CD4-positive, alpha-beta T cell treated with Interleukin-4 for 4 hours (primary cell): ENCODE measurements at regions not wholly inside any gene's neighbourhood (a gene's known extent, or its start where the extent isn't known, plus 50 kb on each side); places are given as distances from the start of the nearest gene placed in this dataset.

Experiments
- DNase-seq: peaks from one replicate; pipeline ENCODE4 v3.0.0-alpha.2; 2020

GRCh38 chr1:221897321-221897721 is 155.4 kb upstream of the DUSP10 start:
- no peak for DNase-seq

DNA sequence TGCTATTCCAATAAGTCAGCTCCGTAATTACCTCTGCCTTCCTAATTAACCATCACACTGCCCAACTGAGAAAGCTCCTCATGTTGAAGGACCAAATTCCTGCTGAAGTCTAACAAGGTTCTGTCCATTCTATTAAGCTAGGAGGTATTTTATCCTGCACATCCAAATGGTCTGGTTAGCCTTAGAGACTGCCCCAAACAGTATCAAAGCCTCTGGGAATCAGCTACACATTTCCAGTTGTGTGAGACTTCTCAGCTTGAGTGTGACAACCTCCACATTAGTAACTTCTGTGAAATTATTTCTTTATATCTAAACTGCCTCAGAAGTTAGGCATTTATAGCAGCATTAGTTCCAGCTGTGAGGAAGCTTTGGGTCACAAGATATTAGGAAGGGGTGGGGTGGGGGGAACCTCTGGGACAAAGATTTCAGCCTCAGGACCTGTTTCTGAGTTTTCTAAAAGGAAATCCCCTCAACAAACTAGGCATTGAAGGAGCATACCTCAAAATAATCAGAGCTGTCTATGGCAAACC is 150.5 kb upstream of the DUSP10 start:
- no peak for DNase-seq

DNA sequence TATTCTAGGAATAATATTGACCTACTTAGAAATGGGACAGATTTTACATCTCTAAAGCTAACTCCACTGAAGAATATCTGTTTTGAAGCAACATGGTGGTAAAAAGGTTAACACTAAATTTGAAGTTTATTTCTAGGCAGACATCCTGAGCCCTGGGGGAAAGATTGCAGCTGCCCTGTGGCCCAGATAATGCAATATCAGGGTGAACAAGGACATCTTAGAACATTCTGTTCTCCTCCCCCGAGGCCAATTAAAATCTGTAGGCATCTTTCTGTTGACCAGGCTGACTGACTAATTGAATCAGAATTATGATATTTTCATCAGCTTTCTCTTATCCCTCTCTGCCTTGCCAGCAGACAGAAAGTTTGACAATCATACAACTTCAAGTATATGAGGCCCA is 149.8 kb upstream of the DUSP10 start:
- no peak for DNase-seq

DNA sequence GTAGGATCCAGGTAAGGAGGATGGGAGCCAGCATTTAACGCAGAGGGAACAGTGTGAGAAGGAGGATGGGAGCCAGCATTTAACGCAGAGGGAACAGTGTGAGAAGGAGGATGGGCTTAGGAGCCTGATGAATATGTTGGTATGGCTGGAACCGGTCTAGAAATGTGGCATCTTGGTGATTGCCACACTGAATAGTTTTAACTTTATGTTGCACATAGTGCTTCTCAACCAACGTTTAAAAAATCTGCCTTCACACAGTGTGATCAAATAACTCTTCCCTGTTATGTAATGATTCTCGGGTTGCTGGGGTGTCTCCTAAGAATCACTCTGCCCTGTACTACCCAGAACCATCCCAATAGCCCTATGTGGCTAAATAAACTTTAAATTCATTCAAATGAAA is 146.9 kb upstream of the DUSP10 start:
- no peak for DNase-seq

DNA sequence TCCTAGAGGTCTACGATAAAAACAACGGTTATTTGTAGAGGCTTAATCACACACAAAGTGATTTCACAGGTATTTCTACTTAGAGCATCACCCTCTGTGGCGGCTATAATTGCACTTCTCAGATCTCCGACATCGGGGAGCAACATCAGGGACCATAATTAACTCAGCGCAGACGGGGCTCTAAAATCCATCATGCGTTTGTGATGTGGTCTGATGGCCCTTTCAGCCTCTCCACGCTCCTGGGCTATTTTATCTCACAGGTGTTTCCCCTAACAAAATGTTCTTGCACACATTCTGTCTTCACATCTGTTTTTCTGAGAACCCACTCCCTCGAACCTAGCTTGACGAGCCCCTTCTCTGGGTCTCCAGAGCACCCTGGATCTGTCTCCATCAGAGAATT is 146.3 kb upstream of the DUSP10 start:
- DNase-seq, result no peak

DNA sequence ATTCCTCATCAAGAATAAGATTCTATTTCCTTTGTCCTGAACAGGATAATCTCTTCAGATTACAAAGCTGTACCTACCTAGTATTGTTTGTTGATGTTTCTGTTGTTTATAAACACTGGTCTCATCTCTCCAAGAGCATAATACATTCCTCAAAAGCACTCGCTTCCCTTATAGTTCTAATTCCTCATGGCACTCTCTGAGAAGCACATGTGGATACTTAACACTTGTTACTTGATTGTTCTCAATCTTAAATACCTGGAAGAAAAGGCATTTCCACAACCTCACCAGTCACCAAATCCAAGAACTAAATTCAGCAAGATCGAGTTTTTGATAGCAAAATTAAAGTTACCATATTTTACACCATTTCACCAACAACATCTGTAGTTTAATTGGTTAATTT is 145.9 kb upstream of the DUSP10 start:
- no peak for DNase-seq

- DNase-seq, result no peak
Observed at GRCh38 chr1:221887415-221887746, 145.5 kb upstream of the DUSP10 start.

- no peak for DNase-seq
Observed at GRCh38 chr1:221886743-221887414, 145.0 kb upstream of the DUSP10 start.

- no peak for DNase-seq
Observed at GRCh38 chr1:221886311-221886710, 144.4 kb upstream of the DUSP10 start.

DNA sequence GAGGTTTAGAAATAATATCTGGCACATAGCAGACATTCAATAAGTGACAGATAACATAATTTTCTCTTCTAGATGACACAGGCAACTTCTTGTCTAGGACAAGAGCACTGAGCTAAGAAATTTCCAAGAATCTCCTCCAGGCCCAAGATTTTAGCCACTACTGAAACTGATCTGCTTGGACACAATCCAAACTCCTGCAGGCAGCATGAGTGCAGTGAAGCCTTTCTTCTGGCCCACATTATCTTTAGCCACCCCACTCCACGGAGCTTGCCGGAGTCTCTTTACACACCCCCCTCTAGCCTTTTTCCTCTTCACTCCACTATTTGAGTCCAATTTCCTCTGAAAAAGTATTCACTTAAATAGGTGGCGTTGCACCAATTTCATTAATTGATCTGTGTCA is 142.9 kb upstream of the DUSP10 start:
- no peak for DNase-seq

GRCh38 chr1:221881805-221882581 is 140.1 kb upstream of the DUSP10 start:
- DNase-seq, result no peak

DNA sequence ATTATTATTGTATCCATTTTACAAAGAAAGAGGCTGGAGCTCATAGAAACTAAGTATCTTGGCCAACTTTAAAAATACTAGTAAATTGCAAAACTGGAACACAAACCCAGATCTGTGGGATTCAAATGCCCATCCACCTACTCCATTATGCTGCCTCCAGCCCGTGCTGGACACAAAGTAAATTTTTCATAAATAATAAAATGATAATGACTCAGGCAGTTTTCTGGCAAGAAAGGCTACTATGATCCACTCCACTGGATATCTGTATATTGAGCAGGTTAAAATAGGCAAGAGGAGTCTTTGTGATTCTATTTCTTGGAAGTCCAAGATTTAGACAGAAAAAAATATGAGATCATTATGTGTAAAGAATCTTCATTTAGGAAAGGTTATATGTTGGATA is 138.3 kb upstream of the DUSP10 start:
- no peak for DNase-seq

GRCh38 chr1:221878134-221878533 is 136.2 kb upstream of the DUSP10 start:
- DNase-seq, result no peak

DNA sequence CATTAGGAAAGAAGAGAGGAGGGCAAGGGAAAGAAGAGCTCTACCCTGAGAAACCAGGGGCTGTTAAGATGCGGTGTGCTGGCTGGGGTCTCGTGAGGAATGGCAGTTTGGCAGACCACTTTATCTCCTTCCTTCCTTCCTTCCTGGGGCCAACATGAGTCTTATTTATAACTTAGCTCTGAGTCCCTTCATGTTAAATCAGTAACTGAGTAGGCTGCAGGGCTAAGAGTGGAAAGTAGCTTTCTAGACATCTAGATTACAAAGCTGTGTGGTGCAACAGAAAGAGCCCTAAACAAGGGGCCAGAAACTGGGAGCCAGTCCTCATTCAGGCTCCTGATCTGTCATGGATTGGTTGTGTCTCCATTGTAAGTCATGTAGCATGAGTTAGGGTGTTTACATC is 135.4 kb upstream of the DUSP10 start:
- no peak for DNase-seq

GRCh38 chr1:221875004-221875330 is 133.1 kb upstream of the DUSP10 start:
- no peak for DNase-seq

GRCh38 chr1:221874285-221875003 is 132.6 kb upstream of the DUSP10 start:
- DNase-seq, result no peak

GRCh38 chr1:221873673-221874072 is 131.8 kb upstream of the DUSP10 start:
- DNase-seq, result no peak

DNA sequence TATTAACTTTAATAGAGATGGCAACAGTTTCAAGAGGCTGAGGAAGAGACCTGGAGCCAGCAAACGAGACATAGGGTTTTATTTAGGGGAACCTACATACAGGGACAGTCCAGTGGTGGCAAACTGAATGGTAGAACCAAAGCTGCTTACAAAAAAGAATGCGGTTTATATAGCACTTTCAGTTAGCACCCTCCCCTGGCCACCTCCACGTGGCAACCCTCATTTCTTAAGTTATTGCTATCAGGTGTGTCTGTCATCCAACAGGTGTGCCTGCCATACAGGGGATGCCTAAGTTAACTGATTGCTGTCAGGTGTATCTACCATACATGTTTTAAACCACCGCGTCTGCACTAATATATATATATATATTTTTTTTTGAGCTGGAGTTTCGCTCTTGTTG is 129.2 kb upstream of the DUSP10 start:
- no peak for DNase-seq

DNA sequence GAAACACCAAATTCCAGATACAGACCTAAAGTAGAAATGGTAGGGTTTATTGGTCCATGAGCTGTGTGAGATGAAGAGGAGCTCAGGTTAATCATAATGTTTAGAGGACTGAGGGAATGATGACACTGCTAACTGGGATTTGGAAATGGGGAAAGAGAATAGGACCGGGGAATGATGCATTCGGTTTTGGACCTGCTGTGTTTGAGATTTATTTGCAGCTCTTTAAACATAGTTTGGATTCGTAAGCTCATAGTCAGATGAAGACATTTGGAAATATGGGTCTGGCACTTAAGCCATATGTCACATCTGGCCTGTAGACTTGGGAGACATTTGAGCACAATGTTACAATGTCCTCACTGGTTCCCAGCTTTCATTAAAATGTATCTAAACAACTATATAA is 127.9 kb upstream of the DUSP10 start:
- DNase-seq, result no peak

GRCh38 chr1:221868593-221869303 is 126.9 kb upstream of the DUSP10 start:
- DNase-seq, result no peak

DNA sequence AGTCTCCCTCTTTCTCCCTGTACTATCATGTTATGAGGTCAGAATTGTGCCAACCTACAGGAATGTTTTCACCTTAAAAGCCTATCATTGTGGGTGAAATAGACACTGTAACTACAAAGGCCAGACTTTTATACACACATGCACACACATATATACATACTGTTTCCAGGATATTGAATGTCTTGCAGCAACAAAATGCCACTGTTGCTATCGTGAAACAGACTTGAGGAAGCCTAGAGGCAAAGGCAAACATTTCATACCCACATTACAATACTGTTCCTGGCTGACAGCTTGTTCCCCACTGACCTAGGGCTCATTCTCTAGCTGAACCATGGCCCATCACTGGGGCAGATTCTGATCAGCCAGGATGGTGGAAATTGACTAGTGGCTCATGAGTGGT is 125.1 kb upstream of the DUSP10 start:
- no peak for DNase-seq

DNA sequence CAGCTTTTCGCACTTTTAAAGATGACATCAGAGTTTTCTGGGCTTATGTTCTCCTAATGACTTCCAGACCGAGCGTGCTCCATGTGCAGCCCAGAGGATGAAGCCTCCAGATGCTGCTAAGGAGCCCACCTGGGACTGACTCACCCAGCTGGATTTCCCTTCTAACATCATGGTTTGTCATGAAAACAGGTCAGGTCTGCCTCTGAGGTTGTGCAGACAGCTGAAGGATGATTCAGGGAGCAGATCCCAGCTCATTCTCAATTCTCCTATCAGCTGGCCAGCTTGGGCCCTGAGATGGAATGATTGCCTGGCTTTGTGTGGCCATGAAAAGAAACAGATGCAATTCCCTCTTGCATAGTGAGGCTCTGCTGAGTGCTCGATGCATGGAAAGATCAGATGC is 123.9 kb upstream of the DUSP10 start:
- no peak for DNase-seq

- DNase-seq, result no peak
Observed at GRCh38 chr1:221863635-221864034, 121.7 kb upstream of the DUSP10 start.

DNA sequence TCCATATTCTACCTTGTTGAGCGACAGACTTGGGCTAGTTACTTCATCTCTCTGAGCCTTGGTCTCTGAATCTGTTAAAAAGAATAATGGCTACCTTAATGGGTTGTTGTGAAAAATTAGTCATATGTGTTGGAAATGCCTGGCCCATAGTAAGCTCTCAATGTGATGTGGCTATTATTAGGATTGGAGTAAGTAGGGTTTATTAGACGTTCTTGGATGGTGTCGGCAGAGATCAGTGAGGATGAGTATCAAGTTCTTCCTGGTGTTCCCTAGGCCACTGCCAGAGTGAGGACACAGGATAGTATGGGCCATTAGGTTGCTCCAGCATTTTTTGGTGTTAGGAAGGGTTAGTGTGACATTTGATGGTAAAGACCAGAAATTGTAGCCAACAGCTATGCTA is 121.1 kb upstream of the DUSP10 start:
- DNase-seq, result no peak
